Sigmoid colon (tissue), 6 donors: ENCODE measurements at regions not wholly inside any gene's neighbourhood (a gene's known extent, or its start where the extent isn't known, plus 50 kb on each side); places are given as distances from the start of the nearest gene placed in this dataset.
A peak's percentile ranks its signal among the peaks of the same experiment; 100 is the strongest.

Experiments
- DNase-seq: peaks from one replicate; pipeline ENCODE4 v3.0.0-alpha.2; 2019
- H3K27ac ChIP-seq, 4 donors: fragments of 200-600 bp; sonication (generic); one replicate each; pipeline ENCODE4 v1.5.1; 2016 to 2019; ENCODE audit warnings: mild to moderate bottlenecking in 1 of 4
- H3K27me3 ChIP-seq, 3 donors: fragments of 200-600 bp; sonication (generic); one replicate each; pipeline ENCODE4 v1.5.1; 2019; ENCODE audit warnings: mild to moderate bottlenecking in 1 of 3
- H3K36me3 ChIP-seq, 4 donors: fragments of 200-600 bp; sonication (generic); one replicate each; pipeline ENCODE4 v1.5.1; 2016 to 2019
- H3K4me1 ChIP-seq, 4 donors: fragments of 200-600 bp; sonication (generic); one replicate each; pipeline ENCODE4 v1.5.1; 2017 to 2019
- H3K4me3 ChIP-seq, 4 donors: fragments of 200-600 bp; sonication (generic); one replicate each; pipeline ENCODE4 v1.5.1; 2017 to 2019; ENCODE audit warnings: mild to moderate bottlenecking in 2 of 4, moderate library complexity in 1 of 4
- H3K9me3 ChIP-seq, 4 donors: fragments of 200-600 bp in 3 of 4; sonication (generic) in 3 of 4; one replicate each; pipeline versions ENCODE4 v1.5.1 to v1.6.1; 2013 to 2019
- CTCF ChIP-seq, 4 experiments: fragments of 450-650 bp in 3 of 4; fragments of 200-600 bp in 1 of 4; IDR thresholded peaks; one replicate each; pipeline ENCODE4 v1.5.1; 2016 to 2019; ENCODE audit warnings: antibody characterized with exemption in 4 of 4, mild to moderate bottlenecking in 3 of 4, moderate library complexity in 2 of 4
- EP300 ChIP-seq, 4 donors: sonication (generic); formaldehyde crosslinking; IDR thresholded peaks; one replicate each; pipeline ENCODE4 v1.6.1; 2017; ENCODE audit warnings: antibody characterized with exemption in 4 of 4
- POLR2A ChIP-seq, 2 donors: fragments of 450-650 bp; IDR thresholded peaks; one replicate each; pipeline ENCODE4 v1.6.1; 2016; ENCODE audit warnings: antibody characterized with exemption in 2 of 2, mild to moderate bottlenecking in 2 of 2, moderate library complexity in 2 of 2
- POLR2AphosphoS5 ChIP-seq, 4 donors: sonication (generic); formaldehyde crosslinking; IDR thresholded peaks; one replicate each; pipeline ENCODE4 v1.6.1; 2017; ENCODE audit warnings: antibody characterized with exemption in 4 of 4
- WGBS, 2 donors: extraction: QIAGEN DNeasy Blood & Tissue Kit; methylation state at CpG; one replicate each; pipeline ENCODE4 v1.1.7; 2013; 5-methylcytosine and 5-hydroxymethylcytosine counted together
- intact Hi-C: fragments of 100-400 bp; cut with DNase I; formaldehyde crosslinking; loops from one replicate; pipeline ENCODE4 v1.15.1; 2023
- donor health status: healthy with polysubstance abuse.
- donor health status: healthy.

- no peaks in the 10 kb centered on the region for H3K36me3 ChIP-seq
- intact Hi-C loops: no loop called here
- peaks cover 0 to 9% (median 4%) of the 10 kb centered on the region in 4 donors for H3K4me1 ChIP-seq
- no peaks in the 10 kb centered on the region for H3K9me3 ChIP-seq
- H3K27ac ChIP-seq: no peak overlapping the region
- 14 to 42% methylated on average over 12 of the region's 12 CpGs for WGBS, 2 donors
- TF ChIP-seq POLR2A (IDR thresholded peaks at IDR 0.05): no peak
- no peak for TF ChIP-seq EP300 (IDR thresholded peaks at IDR 0.05)
- TF ChIP-seq POLR2AphosphoS5 (IDR thresholded peaks at IDR 0.05): no peak
- TF ChIP-seq CTCF (IDR thresholded peaks at IDR 0.05): no peak
- no peak overlapping the region for H3K4me3 ChIP-seq
- H3K27me3 ChIP-seq: peaks cover 6 to 41% (median 10%) of the 10 kb centered on the region in 3 donors
- peak; percentile 72 for DNase-seq
Measured at GRCh38 chr1:25006770-25007169, 76.7 kb upstream of the RUNX3 start.

GRCh38 chr1:25004355-25004754 lies 74.3 kb upstream of the RUNX3 start:
- H3K27ac ChIP-seq: no peak overlapping the region
- no peak for TF ChIP-seq CTCF (IDR thresholded peaks at IDR 0.05)
- TF ChIP-seq POLR2A (IDR thresholded peaks at IDR 0.05): no peak
- no peak for TF ChIP-seq EP300 (IDR thresholded peaks at IDR 0.05)
- TF ChIP-seq POLR2AphosphoS5 (IDR thresholded peaks at IDR 0.05): no peak
- H3K4me1 ChIP-seq: peaks cover 0 to 9% (median 4%) of the 10 kb centered on the region in 4 donors
- intact Hi-C loops: no loop called here
- 62 to 73% methylated on average over 2 of the region's 2 CpGs for WGBS, 2 donors
- peaks cover 6 to 34% (median 7%) of the 10 kb centered on the region in 3 donors for H3K27me3 ChIP-seq
- DNase-seq: no peak
- H3K4me3 ChIP-seq: no peak overlapping the region
- H3K9me3 ChIP-seq: no peaks in the 10 kb centered on the region
- no peaks in the 10 kb centered on the region for H3K36me3 ChIP-seq

GRCh38 chr1:25003457-25004190 lies 73.5 kb upstream of the RUNX3 start:
- no peak for TF ChIP-seq POLR2A (IDR thresholded peaks at IDR 0.05)
- TF ChIP-seq EP300 (IDR thresholded peaks at IDR 0.05): no peak
- no peak for TF ChIP-seq POLR2AphosphoS5 (IDR thresholded peaks at IDR 0.05)
- TF ChIP-seq CTCF (IDR thresholded peaks at IDR 0.05): no peak
- H3K36me3 ChIP-seq: no peaks in the 10 kb centered on the region
- WGBS, 2 donors: 84 to 91% methylated on average over 7 of the region's 7 CpGs
- H3K27ac ChIP-seq: no peak overlapping the region
- peaks cover 0 to 9% (median 4%) of the 10 kb centered on the region in 4 donors for H3K4me1 ChIP-seq
- H3K9me3 ChIP-seq: no peaks in the 10 kb centered on the region
- no peak overlapping the region for H3K4me3 ChIP-seq
- no peak for DNase-seq
- intact Hi-C loops: no loop called here
- H3K27me3 ChIP-seq: peaks cover 0 to 27% (median 6%) of the 10 kb centered on the region in 3 donors

GRCh38 chr1:25003000-25003399 lies 72.9 kb upstream of the RUNX3 start:
- intact Hi-C loops: no loop called here
- Histone ChIP-seq H3K4me1 (peaks cover 0 to 9% (median 4%) of the 10 kb centered on the region in 4 donors), H3K36me3 (no peaks in the 10 kb centered on the region), H3K4me3 (no peak overlapping the region), H3K27me3 (peaks cover 0 to 22% (median 6%) of the 10 kb centered on the region in 3 donors), H3K9me3 (no peaks in the 10 kb centered on the region), H3K27ac (no peak overlapping the region)
- WGBS, 2 donors: 93 to 97% methylated on average over 7 of the region's 7 CpGs
- TF ChIP-seq POLR2A (IDR thresholded peaks at IDR 0.05) (no peak), POLR2AphosphoS5 (IDR thresholded peaks at IDR 0.05) (no peak), CTCF (IDR thresholded peaks at IDR 0.05) (no peak), EP300 (IDR thresholded peaks at IDR 0.05) (no peak)
- no peak for DNase-seq
